ENCODE measurements at regions not wholly inside any gene's neighbourhood (a gene's known extent, or its start where the extent isn't known, plus 50 kb on each side); places are given as distances from the start of the nearest gene placed in this dataset.

- H3K9ac ChIP-seq (ENCODE audit: low read length), result no peak overlapping the region
- H2AFZ ChIP-seq (ENCODE audit: low read depth, low read length, poor library complexity, severe bottlenecking), result no peak overlapping the region
- POLR2A ChIA-PET, result no interaction called here
- TF ChIP-seq MAX (IDR thresholded peaks at IDR 0.05), result no peak
- TF ChIP-seq RAD21 (IDR thresholded peaks at IDR 0.05; ENCODE audit: low read depth), result no peak
- TF ChIP-seq, protein P1, sequence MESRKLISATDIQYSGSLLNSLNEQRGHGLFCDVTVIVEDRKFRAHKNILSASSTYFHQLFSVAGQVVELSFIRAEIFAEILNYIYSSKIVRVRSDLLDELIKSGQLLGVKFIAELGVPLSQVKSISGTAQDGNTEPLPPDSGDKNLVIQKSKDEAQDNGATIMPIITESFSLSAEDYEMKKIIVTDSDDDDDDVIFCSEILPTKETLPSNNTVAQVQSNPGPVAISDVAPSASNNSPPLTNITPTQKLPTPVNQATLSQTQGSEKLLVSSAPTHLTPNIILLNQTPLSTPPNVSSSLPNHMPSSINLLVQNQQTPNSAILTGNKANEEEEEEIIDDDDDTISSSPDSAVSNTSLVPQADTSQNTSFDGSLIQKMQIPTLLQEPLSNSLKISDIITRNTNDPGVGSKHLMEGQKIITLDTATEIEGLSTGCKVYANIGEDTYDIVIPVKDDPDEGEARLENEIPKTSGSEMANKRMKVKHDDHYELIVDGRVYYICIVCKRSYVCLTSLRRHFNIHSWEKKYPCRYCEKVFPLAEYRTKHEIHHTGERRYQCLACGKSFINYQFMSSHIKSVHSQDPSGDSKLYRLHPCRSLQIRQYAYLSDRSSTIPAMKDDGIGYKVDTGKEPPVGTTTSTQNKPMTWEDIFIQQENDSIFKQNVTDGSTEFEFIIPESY (IDR thresholded peaks at IDR 0.05; ENCODE audit: extremely low read depth, insufficient replicate concordance, low read length), result no peak
- H3K27me3 ChIP-seq (ENCODE audit: insufficient read depth, low read length), result no peaks in the 10 kb centered on the region
- RAD21 ChIA-PET (ENCODE audit: low non-redundant PET in 1 of 2, low total read pairs in 2 of 2, uncharacterized antibody in 2 of 2, unreplicated experiment in 2 of 2), result no interaction called here
- H3K4me1 ChIP-seq (ENCODE audit: control insufficient read depth in 1 of 2, insufficient read depth in 2 of 2, low read length in 2 of 2), result no peaks in the 10 kb centered on the region
- no peak for ATAC-seq
- BruUV-seq (replicated peaks), result no TSS peak
- no peak overlapping the region for H3K4me3 ChIP-seq (replicated peaks in 1 of 2; ENCODE audit: low read depth in 1 of 2, low read length in 2 of 2)
- DNase-seq (ENCODE audit: low read depth, low spot score), result no peak
- no peak overlapping the region for H3K4me2 ChIP-seq (ENCODE audit: low read length)
- no peaks in the 10 kb centered on the region for H3K9me3 ChIP-seq (ENCODE audit: control insufficient read depth in 1 of 2, insufficient read depth in 1 of 2, low read depth in 1 of 2, low read length in 2 of 2)
- no peaks in the 10 kb centered on the region for H3K9me2 ChIP-seq (ENCODE audit: insufficient read depth)
- intact Hi-C loops (cut with micrococcal nuclease), result no loop called here
- no peaks in the 10 kb centered on the region for H3K79me2 ChIP-seq (ENCODE audit: insufficient read depth, low read length)
- H3K36me3 ChIP-seq (ENCODE audit: control insufficient read depth in 1 of 2, insufficient read depth in 2 of 2, low read length in 2 of 2), result no peaks in the 10 kb centered on the region
- CTCF ChIA-PET, result no interaction called here
- no peaks in the 10 kb centered on the region for H4K20me1 ChIP-seq (ENCODE audit: insufficient read depth)
- no peak overlapping the region for H3K27ac ChIP-seq (ENCODE audit: low read depth, low read length)
Measured at GRCh38 chr15:35980719-35981118, 434.8 kb upstream of the DPH6 start.

GRCh38 chr15:35986191-35986721 is 440.3 kb upstream of the DPH6 start:
- no peak overlapping the region for H3K4me3 ChIP-seq (replicated peaks in 1 of 2; ENCODE audit: low read depth in 1 of 2, low read length in 2 of 2)
- no peaks in the 10 kb centered on the region for H3K36me3 ChIP-seq (ENCODE audit: control insufficient read depth in 1 of 2, insufficient read depth in 2 of 2, low read length in 2 of 2)
- no peak overlapping the region for H3K9ac ChIP-seq (ENCODE audit: low read length)
- DNase-seq (ENCODE audit: low read depth, low spot score) (no peak), ATAC-seq (no peak)
- CTCF ChIA-PET, result no interaction called here
- no peak overlapping the region for H3K27ac ChIP-seq (ENCODE audit: low read depth, low read length)
- H3K4me1 ChIP-seq (ENCODE audit: control insufficient read depth in 1 of 2, insufficient read depth in 2 of 2, low read length in 2 of 2), result no peaks in the 10 kb centered on the region
- no TSS peak for BruUV-seq (replicated peaks)
- no peaks in the 10 kb centered on the region for H3K9me3 ChIP-seq (ENCODE audit: control insufficient read depth in 1 of 2, insufficient read depth in 1 of 2, low read depth in 1 of 2, low read length in 2 of 2)
- no peaks in the 10 kb centered on the region for H3K79me2 ChIP-seq (ENCODE audit: insufficient read depth, low read length)
- no peak overlapping the region for H2AFZ ChIP-seq (ENCODE audit: low read depth, low read length, poor library complexity, severe bottlenecking)
- H3K4me2 ChIP-seq (ENCODE audit: low read length), result no peak overlapping the region
- H4K20me1 ChIP-seq (ENCODE audit: insufficient read depth), result no peaks in the 10 kb centered on the region
- RAD21 ChIA-PET (ENCODE audit: low non-redundant PET in 1 of 2, low total read pairs in 2 of 2, uncharacterized antibody in 2 of 2, unreplicated experiment in 2 of 2), result no interaction called here
- POLR2A ChIA-PET, result no interaction called here
- no peaks in the 10 kb centered on the region for H3K27me3 ChIP-seq (ENCODE audit: insufficient read depth, low read length)
- no peaks in the 10 kb centered on the region for H3K9me2 ChIP-seq (ENCODE audit: insufficient read depth)
- intact Hi-C loops (cut with micrococcal nuclease), result no loop called here
- TF ChIP-seq EGR1 (IDR thresholded peaks at IDR 0.05; ENCODE audit: low read depth) (no peak), ZNF274 (IDR thresholded peaks at IDR 0.05; ENCODE audit: low read depth, low read length) (no peak), ELF1 (IDR thresholded peaks at IDR 0.05; ENCODE audit: borderline replicate concordance, low read depth) (no peak), YY1 (IDR thresholded peaks at IDR 0.05; ENCODE audit: extremely low read depth, insufficient replicate concordance, low read depth, low read length) (no peak), TCF7L2 (IDR thresholded peaks at IDR 0.05; ENCODE audit: borderline replicate concordance, extremely low read depth, insufficient read depth, insufficient read length) (no peak), EZH2 (IDR thresholded peaks at IDR 0.05) (no peak), SIN3A (IDR thresholded peaks at IDR 0.05; ENCODE audit: low read depth) (no peak), FOSL1 (IDR thresholded peaks at IDR 0.05; ENCODE audit: low read depth) (no peak), ZFX (IDR thresholded peaks at IDR 0.05) (no peak), MAX (IDR thresholded peaks at IDR 0.05) (no peak), POLR2A (IDR thresholded peaks at IDR 0.05; ENCODE audit: borderline replicate concordance, extremely low read depth, insufficient read depth, insufficient read length) (no peak), JUND (IDR thresholded peaks at IDR 0.05) (no peak)
- TF ChIP-seq, protein P2, sequence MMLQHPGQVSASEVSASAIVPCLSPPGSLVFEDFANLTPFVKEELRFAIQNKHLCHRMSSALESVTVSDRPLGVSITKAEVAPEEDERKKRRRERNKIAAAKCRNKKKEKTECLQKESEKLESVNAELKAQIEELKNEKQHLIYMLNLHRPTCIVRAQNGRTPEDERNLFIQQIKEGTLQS (IDR thresholded peaks at IDR 0.05), result no peak
- TF ChIP-seq, protein P3, sequence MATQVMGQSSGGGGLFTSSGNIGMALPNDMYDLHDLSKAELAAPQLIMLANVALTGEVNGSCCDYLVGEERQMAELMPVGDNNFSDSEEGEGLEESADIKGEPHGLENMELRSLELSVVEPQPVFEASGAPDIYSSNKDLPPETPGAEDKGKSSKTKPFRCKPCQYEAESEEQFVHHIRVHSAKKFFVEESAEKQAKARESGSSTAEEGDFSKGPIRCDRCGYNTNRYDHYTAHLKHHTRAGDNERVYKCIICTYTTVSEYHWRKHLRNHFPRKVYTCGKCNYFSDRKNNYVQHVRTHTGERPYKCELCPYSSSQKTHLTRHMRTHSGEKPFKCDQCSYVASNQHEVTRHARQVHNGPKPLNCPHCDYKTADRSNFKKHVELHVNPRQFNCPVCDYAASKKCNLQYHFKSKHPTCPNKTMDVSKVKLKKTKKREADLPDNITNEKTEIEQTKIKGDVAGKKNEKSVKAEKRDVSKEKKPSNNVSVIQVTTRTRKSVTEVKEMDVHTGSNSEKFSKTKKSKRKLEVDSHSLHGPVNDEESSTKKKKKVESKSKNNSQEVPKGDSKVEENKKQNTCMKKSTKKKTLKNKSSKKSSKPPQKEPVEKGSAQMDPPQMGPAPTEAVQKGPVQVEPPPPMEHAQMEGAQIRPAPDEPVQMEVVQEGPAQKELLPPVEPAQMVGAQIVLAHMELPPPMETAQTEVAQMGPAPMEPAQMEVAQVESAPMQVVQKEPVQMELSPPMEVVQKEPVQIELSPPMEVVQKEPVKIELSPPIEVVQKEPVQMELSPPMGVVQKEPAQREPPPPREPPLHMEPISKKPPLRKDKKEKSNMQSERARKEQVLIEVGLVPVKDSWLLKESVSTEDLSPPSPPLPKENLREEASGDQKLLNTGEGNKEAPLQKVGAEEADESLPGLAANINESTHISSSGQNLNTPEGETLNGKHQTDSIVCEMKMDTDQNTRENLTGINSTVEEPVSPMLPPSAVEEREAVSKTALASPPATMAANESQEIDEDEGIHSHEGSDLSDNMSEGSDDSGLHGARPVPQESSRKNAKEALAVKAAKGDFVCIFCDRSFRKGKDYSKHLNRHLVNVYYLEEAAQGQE (IDR thresholded peaks at IDR 0.05; ENCODE audit: low read depth), result no peak

All from HCT116 (cell line).